HEK293 (cell line): ENCODE measurements at regions not wholly inside any gene's neighbourhood (a gene's known extent, or its start where the extent isn't known, plus 50 kb on each side); places are given as distances from the start of the nearest gene placed in this dataset.

Experiments
- HOXD13 ChIP-seq: sonication (generic); formaldehyde crosslinking; IDR thresholded peaks from 2 replicates; pipeline ENCODE4 v1.8.0; 2022; ENCODE audit warnings: missing genetic modification reagents, borderline replicate concordance
- YY1 ChIP-seq: fragments of 450-650 bp; formaldehyde crosslinking; IDR thresholded peaks from 2 replicates; pipeline ENCODE4 v1.5.1; 2018; ENCODE audit warnings: missing biosample characterization, missing genetic modification characterization
- ZNF112 ChIP-seq: fragments of 450-650 bp; formaldehyde crosslinking; IDR thresholded peaks from 2 replicates; pipeline ENCODE4 v1.5.0; 2017; ENCODE audit warnings: missing biosample characterization, missing genetic modification characterization
- ZNF19 ChIP-seq: fragments of 450-650 bp; formaldehyde crosslinking; IDR thresholded peaks from 2 replicates; pipeline ENCODE4; 2016; ENCODE audit warnings: missing biosample characterization, missing genetic modification characterization, low read depth
- ZNF24 ChIP-seq: fragments of 450-650 bp; formaldehyde crosslinking; IDR thresholded peaks from 2 replicates; pipeline ENCODE4 v1.5.1; 2016; ENCODE audit warnings: missing biosample characterization, missing genetic modification characterization
- ZNF274 ChIP-seq, 2 experiments: fragments of 200-500 bp in 1 of 2; fragments of 450-650 bp in 1 of 2; sonication (Bioruptor generic) in 1 of 2; formaldehyde crosslinking in 1 of 2; IDR thresholded peaks; 2 replicates each; pipeline versions ENCODE4 v1.5.1 to v1.6.1; 2014 to 2016; ENCODE audit warnings: borderline replicate concordance in 1 of 2, inconsistent platforms in 1 of 2, low read length in 1 of 2, missing biosample characterization in 1 of 2, missing genetic modification characterization in 1 of 2
- ZNF302 ChIP-seq: fragments of 450-650 bp; formaldehyde crosslinking; IDR thresholded peaks from 2 replicates; pipeline ENCODE4 v1.5.1; 2016; ENCODE audit warnings: missing biosample characterization, missing genetic modification characterization, low read depth
- ZNF48 ChIP-seq: fragments of 450-650 bp; formaldehyde crosslinking; IDR thresholded peaks from 2 replicates; pipeline ENCODE4 v1.5.1; 2016; ENCODE audit warnings: missing biosample characterization, missing genetic modification characterization
- ZSCAN23 ChIP-seq: fragments of 450-650 bp; formaldehyde crosslinking; IDR thresholded peaks from 2 replicates; pipeline ENCODE4 v1.5.1; 2016; ENCODE audit warnings: missing biosample characterization, missing genetic modification characterization
- TF ChIP-seq, protein P1 (sequence below): fragments of 450-650 bp; formaldehyde crosslinking; IDR thresholded peaks from 2 replicates; pipeline ENCODE4 v1.5.1; 2016; ENCODE audit warnings: missing biosample characterization, missing genetic modification characterization
- TF ChIP-seq, protein P2 (sequence below): fragments of 450-650 bp; formaldehyde crosslinking; optimal IDR thresholded peaks from 2 replicates; pipeline ENCODE3; 2016; ENCODE audit warnings: missing biosample characterization, mild to moderate bottlenecking, missing genetic modification characterization
- TF ChIP-seq, protein P3 (sequence below): fragments of 450-650 bp; formaldehyde crosslinking; conservative IDR thresholded peaks from 2 replicates; pipeline ENCODE4 v1.5.1; 2016; ENCODE audit warnings: low read depth, missing biosample characterization, missing genetic modification characterization
- TF ChIP-seq, protein P4 (sequence below): fragments of 450-650 bp; formaldehyde crosslinking; IDR thresholded peaks from 2 replicates; pipeline ENCODE4 v1.5.1; 2016; ENCODE audit warnings: missing biosample characterization, missing genetic modification characterization
- TF ChIP-seq, protein P5 (sequence below): fragments of 450-650 bp; formaldehyde crosslinking; IDR thresholded peaks from 2 replicates; pipeline ENCODE4 v1.5.1; 2017; ENCODE audit warnings: missing biosample characterization, missing genetic modification characterization

DNA sequence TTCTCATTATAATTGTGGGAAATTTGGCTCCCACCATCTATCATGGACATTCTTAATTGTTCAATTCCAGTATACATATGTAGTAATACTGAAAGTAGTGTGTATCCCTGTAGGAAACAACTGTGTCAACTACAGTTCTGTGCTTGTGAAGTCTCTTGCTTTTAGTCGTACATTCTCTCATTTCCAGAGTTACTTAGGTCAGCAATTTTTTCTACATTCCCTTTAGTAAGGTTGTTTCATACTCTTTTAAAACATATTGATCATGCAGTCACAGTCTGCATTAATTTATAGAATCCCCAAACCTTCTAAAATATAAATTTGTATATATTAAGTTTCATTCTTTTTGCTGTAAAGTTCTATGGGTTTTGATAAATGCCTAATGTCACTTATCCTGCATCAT, 289.2 kb upstream of the PCDH10 start:
- TF ChIP-seq, protein P1, sequence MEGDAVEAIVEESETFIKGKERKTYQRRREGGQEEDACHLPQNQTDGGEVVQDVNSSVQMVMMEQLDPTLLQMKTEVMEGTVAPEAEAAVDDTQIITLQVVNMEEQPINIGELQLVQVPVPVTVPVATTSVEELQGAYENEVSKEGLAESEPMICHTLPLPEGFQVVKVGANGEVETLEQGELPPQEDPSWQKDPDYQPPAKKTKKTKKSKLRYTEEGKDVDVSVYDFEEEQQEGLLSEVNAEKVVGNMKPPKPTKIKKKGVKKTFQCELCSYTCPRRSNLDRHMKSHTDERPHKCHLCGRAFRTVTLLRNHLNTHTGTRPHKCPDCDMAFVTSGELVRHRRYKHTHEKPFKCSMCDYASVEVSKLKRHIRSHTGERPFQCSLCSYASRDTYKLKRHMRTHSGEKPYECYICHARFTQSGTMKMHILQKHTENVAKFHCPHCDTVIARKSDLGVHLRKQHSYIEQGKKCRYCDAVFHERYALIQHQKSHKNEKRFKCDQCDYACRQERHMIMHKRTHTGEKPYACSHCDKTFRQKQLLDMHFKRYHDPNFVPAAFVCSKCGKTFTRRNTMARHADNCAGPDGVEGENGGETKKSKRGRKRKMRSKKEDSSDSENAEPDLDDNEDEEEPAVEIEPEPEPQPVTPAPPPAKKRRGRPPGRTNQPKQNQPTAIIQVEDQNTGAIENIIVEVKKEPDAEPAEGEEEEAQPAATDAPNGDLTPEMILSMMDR (tag by site-specific recombination): no peak
- no peak for TF ChIP-seq YY1 (tag by site-specific recombination)
- TF ChIP-seq ZNF19: no peak
- TF ChIP-seq, protein P2, sequence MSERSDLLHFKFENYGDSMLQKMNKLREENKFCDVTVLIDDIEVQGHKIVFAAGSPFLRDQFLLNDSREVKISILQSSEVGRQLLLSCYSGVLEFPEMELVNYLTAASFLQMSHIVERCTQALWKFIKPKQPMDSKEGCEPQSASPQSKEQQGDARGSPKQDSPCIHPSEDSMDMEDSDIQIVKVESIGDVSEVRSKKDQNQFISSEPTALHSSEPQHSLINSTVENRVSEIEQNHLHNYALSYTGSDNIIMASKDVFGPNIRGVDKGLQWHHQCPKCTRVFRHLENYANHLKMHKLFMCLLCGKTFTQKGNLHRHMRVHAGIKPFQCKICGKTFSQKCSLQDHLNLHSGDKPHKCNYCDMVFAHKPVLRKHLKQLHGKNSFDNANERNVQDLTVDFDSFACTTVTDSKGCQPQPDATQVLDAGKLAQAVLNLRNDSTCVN: no peak
- no peak for TF ChIP-seq ZNF48 (tag by site-specific recombination)
- no peak for TF ChIP-seq ZNF112 (tag by site-specific recombination)
- TF ChIP-seq, protein P3, sequence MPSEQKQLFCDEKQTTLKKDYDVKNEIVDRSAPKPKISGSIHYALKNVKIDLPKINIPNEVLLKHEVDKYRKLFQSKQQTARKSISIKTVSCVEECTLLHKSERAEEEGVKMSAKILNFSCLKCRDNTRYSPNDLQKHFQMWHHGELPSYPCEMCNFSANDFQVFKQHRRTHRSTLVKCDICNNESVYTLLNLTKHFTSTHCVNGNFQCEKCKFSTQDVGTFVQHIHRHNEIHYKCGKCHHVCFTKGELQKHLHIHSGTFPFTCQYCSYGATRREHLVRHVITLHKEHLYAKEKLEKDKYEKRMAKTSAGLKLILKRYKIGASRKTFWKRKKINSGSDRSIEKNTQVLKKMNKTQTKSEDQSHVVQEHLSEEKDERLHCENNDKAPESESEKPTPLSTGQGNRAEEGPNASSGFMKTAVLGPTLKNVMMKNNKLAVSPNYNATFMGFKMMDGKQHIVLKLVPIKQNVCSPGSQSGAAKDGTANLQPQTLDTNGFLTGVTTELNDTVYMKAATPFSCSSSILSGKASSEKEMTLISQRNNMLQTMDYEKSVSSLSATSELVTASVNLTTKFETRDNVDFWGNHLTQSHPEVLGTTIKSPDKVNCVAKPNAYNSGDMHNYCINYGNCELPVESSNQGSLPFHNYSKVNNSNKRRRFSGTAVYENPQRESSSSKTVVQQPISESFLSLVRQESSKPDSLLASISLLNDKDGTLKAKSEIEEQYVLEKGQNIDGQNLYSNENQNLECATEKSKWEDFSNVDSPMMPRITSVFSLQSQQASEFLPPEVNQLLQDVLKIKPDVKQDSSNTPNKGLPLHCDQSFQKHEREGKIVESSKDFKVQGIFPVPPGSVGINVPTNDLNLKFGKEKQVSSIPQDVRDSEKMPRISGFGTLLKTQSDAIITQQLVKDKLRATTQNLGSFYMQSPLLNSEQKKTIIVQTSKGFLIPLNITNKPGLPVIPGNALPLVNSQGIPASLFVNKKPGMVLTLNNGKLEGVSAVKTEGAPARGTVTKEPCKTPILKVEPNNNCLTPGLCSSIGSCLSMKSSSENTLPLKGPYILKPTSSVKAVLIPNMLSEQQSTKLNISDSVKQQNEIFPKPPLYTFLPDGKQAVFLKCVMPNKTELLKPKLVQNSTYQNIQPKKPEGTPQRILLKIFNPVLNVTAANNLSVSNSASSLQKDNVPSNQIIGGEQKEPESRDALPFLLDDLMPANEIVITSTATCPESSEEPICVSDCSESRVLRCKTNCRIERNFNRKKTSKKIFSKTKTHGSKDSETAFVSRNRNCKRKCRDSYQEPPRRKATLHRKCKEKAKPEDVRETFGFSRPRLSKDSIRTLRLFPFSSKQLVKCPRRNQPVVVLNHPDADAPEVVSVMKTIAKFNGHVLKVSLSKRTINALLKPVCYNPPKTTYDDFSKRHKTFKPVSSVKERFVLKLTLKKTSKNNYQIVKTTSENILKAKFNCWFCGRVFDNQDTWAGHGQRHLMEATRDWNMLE (tag by site-specific recombination): no peak
- TF ChIP-seq, protein P4, sequence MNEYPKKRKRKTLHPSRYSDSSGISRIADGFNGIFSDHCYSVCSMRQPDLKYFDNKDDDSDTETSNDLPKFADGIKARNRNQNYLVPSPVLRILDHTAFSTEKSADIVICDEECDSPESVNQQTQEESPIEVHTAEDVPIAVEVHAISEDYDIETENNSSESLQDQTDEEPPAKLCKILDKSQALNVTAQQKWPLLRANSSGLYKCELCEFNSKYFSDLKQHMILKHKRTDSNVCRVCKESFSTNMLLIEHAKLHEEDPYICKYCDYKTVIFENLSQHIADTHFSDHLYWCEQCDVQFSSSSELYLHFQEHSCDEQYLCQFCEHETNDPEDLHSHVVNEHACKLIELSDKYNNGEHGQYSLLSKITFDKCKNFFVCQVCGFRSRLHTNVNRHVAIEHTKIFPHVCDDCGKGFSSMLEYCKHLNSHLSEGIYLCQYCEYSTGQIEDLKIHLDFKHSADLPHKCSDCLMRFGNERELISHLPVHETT: no peak
- no peak for TF ChIP-seq ZSCAN23 (tag by site-specific recombination)
- no peak for TF ChIP-seq ZNF274 (IDR thresholded peaks at IDR 0.05; ENCODE audit: low read length)
- no peak for TF ChIP-seq ZNF274 (tag by site-specific recombination; IDR thresholded peaks at IDR 0.05; ENCODE audit: borderline replicate concordance)
- TF ChIP-seq ZNF302 (tag by site-specific recombination): no peak
- no peak for TF ChIP-seq HOXD13 (CRISPR knock-in tag)
- no peak for TF ChIP-seq ZNF24 (tag by site-specific recombination)
- TF ChIP-seq, protein P5, sequence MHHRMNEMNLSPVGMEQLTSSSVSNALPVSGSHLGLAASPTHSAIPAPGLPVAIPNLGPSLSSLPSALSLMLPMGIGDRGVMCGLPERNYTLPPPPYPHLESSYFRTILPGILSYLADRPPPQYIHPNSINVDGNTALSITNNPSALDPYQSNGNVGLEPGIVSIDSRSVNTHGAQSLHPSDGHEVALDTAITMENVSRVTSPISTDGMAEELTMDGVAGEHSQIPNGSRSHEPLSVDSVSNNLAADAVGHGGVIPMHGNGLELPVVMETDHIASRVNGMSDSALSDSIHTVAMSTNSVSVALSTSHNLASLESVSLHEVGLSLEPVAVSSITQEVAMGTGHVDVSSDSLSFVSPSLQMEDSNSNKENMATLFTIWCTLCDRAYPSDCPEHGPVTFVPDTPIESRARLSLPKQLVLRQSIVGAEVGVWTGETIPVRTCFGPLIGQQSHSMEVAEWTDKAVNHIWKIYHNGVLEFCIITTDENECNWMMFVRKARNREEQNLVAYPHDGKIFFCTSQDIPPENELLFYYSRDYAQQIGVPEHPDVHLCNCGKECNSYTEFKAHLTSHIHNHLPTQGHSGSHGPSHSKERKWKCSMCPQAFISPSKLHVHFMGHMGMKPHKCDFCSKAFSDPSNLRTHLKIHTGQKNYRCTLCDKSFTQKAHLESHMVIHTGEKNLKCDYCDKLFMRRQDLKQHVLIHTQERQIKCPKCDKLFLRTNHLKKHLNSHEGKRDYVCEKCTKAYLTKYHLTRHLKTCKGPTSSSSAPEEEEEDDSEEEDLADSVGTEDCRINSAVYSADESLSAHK (tag by site-specific recombination): no peak
